GM06990 (cell line): ENCODE measurements at regions not wholly inside any gene's neighbourhood (a gene's known extent, or its start where the extent isn't known, plus 50 kb on each side); places are given as distances from the start of the nearest gene placed in this dataset.

Experiments
- DNase-seq: peaks from one replicate; pipeline ENCODE4 v3.0.0-alpha.2; 2011; ENCODE audit not compliant: insufficient read length; ENCODE audit errors: extremely low read depth
- H3K27me3 ChIP-seq: replicated peaks from 2 replicates; pipeline ENCODE4 v1.6.0; 2011; ENCODE audit warnings: low read length; ENCODE audit not compliant: control insufficient read depth, insufficient read depth
- H3K36me3 ChIP-seq: 2 replicates; pipeline ENCODE4 v1.5.1; 2011; ENCODE audit warnings: low read length; ENCODE audit not compliant: control insufficient read depth, insufficient read depth
- H3K4me3 ChIP-seq: replicated peaks from 2 replicates; pipeline ENCODE4 v1.5.1; 2011; ENCODE audit warnings: low read depth, mild to moderate bottlenecking, control low read depth, low read length
- CTCF ChIP-seq: IDR thresholded peaks from 2 replicates; pipeline ENCODE4 v1.5.1; 2011; ENCODE audit warnings: low read length, control low read depth, mild to moderate bottlenecking, inconsistent platforms; ENCODE audit not compliant: insufficient read depth, poor library complexity, severe bottlenecking

GRCh38 chr4:152211936-152212653 is 323.8 kb downstream of the FBXW7 start:
- Histone ChIP-seq H3K36me3 (no peaks in the 10 kb centered on the region), H3K27me3 (no peaks in the 10 kb centered on the region), H3K4me3 (no peak overlapping the region)
- TF ChIP-seq CTCF = no peak
- no peak for DNase-seq

- no peak for TF ChIP-seq CTCF
- Histone ChIP-seq H3K27me3 (no peaks in the 10 kb centered on the region), H3K36me3 (no peaks in the 10 kb centered on the region), H3K4me3 (no peak overlapping the region)
- no peak for DNase-seq
Measured at GRCh38 chr4:152209772-152210493, 326.0 kb downstream of the FBXW7 start.

GRCh38 chr4:152207378-152207720 is 328.5 kb downstream of the FBXW7 start:
- TF ChIP-seq CTCF = no peak
- H3K27me3 ChIP-seq = no peaks in the 10 kb centered on the region
- no peak overlapping the region for H3K4me3 ChIP-seq
- DNase-seq = no peak
- H3K36me3 ChIP-seq = no peaks in the 10 kb centered on the region

GRCh38 chr4:152206646-152207377 is 329.1 kb downstream of the FBXW7 start:
- H3K36me3 ChIP-seq = no peaks in the 10 kb centered on the region
- DNase-seq = no peak
- H3K27me3 ChIP-seq = no peaks in the 10 kb centered on the region
- no peak for TF ChIP-seq CTCF
- H3K4me3 ChIP-seq = no peak overlapping the region

- no peak overlapping the region for H3K4me3 ChIP-seq
- no peak for DNase-seq
- no peaks in the 10 kb centered on the region for H3K36me3 ChIP-seq
- H3K27me3 ChIP-seq = no peaks in the 10 kb centered on the region
- TF ChIP-seq CTCF = no peak
Measured at GRCh38 chr4:152206185-152206584, 329.7 kb downstream of the FBXW7 start.
